MM.1S (cell line): ENCODE measurements at regions not wholly inside any gene's neighbourhood (a gene's known extent, or its start where the extent isn't known, plus 50 kb on each side); places are given as distances from the start of the nearest gene placed in this dataset.

ENCODE experiments used
- DNase-seq: peaks from one replicate; pipeline ENCODE4 v3.0.0-alpha.2; 2015
- H2AFZ ChIP-seq: fragments of 300-600 bp; sonication (generic); 2 replicates; pipeline ENCODE4 v1.6.0; 2016; ENCODE audit warnings: antibody characterized with exemption, low read length
- H3F3A ChIP-seq: fragments of 300-600 bp; sonication (generic); 2 replicates; pipeline ENCODE4 v1.6.1; 2016; ENCODE audit warnings: mild to moderate bottlenecking, antibody characterized with exemption, low read length, moderate library complexity, mixed read lengths; ENCODE audit not compliant: insufficient read depth
- H3K27ac ChIP-seq: fragments of 300-600 bp; sonication (generic); 2 replicates; pipeline ENCODE4 v1.5.1; 2016; ENCODE audit warnings: mild to moderate bottlenecking, low read length
- H3K27me3 ChIP-seq: fragments of 300-600 bp; sonication (generic); replicated peaks from 2 replicates; pipeline ENCODE4 v1.6.0; 2016; ENCODE audit warnings: low read length; ENCODE audit not compliant: insufficient read depth
- H3K36me3 ChIP-seq: fragments of 300-600 bp; sonication (generic); replicated peaks from 2 replicates; pipeline ENCODE4 v1.6.1; 2016; ENCODE audit warnings: mild to moderate bottlenecking, low read length, mixed read lengths; ENCODE audit not compliant: insufficient read depth
- H3K4me1 ChIP-seq: fragments of 300-600 bp; sonication (generic); 2 replicates; pipeline ENCODE4 v1.6.1; 2016; ENCODE audit warnings: low read length, mixed read lengths
- H3K4me2 ChIP-seq: fragments of 300-600 bp; sonication (generic); 2 replicates; pipeline ENCODE4 v1.6.0; 2016; ENCODE audit warnings: low read depth, low read length
- H3K4me3 ChIP-seq: fragments of 300-600 bp; sonication (generic); 2 replicates; pipeline ENCODE4 v1.5.1; 2016; ENCODE audit warnings: low read length, mixed read lengths
- H3K79me2 ChIP-seq: fragments of 300-600 bp; sonication (generic); 2 replicates; pipeline ENCODE4 v1.6.1; 2016; ENCODE audit warnings: mixed run types, low read length, mixed read lengths
- H3K9ac ChIP-seq: fragments of 300-600 bp; sonication (generic); 2 replicates; pipeline ENCODE4 v1.6.1; 2016; ENCODE audit warnings: low read length, mixed read lengths
- H3K9me2 ChIP-seq: fragments of 300-600 bp; sonication (generic); replicated peaks from 2 replicates; pipeline ENCODE4 v1.6.1; 2016; ENCODE audit warnings: mild to moderate bottlenecking, low read length, mixed read lengths; ENCODE audit not compliant: insufficient read depth
- H3K9me3 ChIP-seq: fragments of 300-600 bp; sonication (generic); replicated peaks from 2 replicates; pipeline ENCODE4 v1.6.1; 2016; ENCODE audit warnings: mild to moderate bottlenecking, low read length, mixed read lengths; ENCODE audit not compliant: insufficient read depth
- H4K20me1 ChIP-seq: fragments of 300-600 bp; sonication (generic); 2 replicates; pipeline ENCODE4 v1.6.1; 2016; ENCODE audit warnings: mild to moderate bottlenecking, low read length, moderate library complexity, mixed read lengths; ENCODE audit not compliant: insufficient read depth
- CTCF ChIP-seq: fragments of 300-600 bp; sonication (generic); IDR thresholded peaks from 2 replicates; pipeline ENCODE4 v1.5.1; 2016; ENCODE audit warnings: antibody characterized with exemption, low read length, mixed read lengths
- EZH2 ChIP-seq: fragments of 300-600 bp; sonication (generic); optimal IDR thresholded peaks from 2 replicates; pipeline ENCODE3; 2017; ENCODE audit warnings: low read depth, mild to moderate bottlenecking, antibody characterized with exemption, low read length, mixed read lengths
- EZH2phosphoT487 ChIP-seq: fragments of 300-600 bp; sonication (generic); IDR thresholded peaks from 2 replicates; pipeline ENCODE4 v1.6.1; 2018; ENCODE audit warnings: antibody characterized with exemption, low read length

- TF ChIP-seq EZH2phosphoT487 (no peak), CTCF (no peak), EZH2 (no peak)
- Histone ChIP-seq H3K9ac (no peak overlapping the region), H3K27ac (no peak overlapping the region), H3K4me1 (no peaks in the 10 kb centered on the region), H3K9me3 (no peaks in the 10 kb centered on the region), H2AFZ (no peak overlapping the region), H3K4me2 (no peak overlapping the region), H3K4me3 (no peak overlapping the region), H3K27me3 (no peaks in the 10 kb centered on the region), H4K20me1 (no peaks in the 10 kb centered on the region), H3K36me3 (no peaks in the 10 kb centered on the region), H3F3A (no peaks in the 10 kb centered on the region), H3K9me2 (no peaks in the 10 kb centered on the region), H3K79me2 (no peaks in the 10 kb centered on the region)
- DNase-seq, result no peak
Measured at GRCh38 chr5:129243039-129243438, 148.5 kb downstream of the ISOC1 start.

GRCh38 chr5:129244478-129244877, 149.9 kb downstream of the ISOC1 start:
- Histone ChIP-seq H3K79me2 (no peaks in the 10 kb centered on the region), H4K20me1 (no peaks in the 10 kb centered on the region), H2AFZ (no peak overlapping the region), H3K9ac (no peak overlapping the region), H3F3A (no peaks in the 10 kb centered on the region), H3K4me1 (no peaks in the 10 kb centered on the region), H3K27me3 (no peaks in the 10 kb centered on the region), H3K9me2 (no peaks in the 10 kb centered on the region), H3K9me3 (no peaks in the 10 kb centered on the region), H3K27ac (no peak overlapping the region), H3K36me3 (no peaks in the 10 kb centered on the region), H3K4me2 (no peak overlapping the region), H3K4me3 (no peak overlapping the region)
- no peak for DNase-seq
- TF ChIP-seq EZH2phosphoT487 (no peak), CTCF (no peak), EZH2 (no peak)

GRCh38 chr5:129245489-129245888, 150.9 kb downstream of the ISOC1 start:
- H2AFZ ChIP-seq, result no peak overlapping the region
- no peaks in the 10 kb centered on the region for H3K79me2 ChIP-seq
- no peak overlapping the region for H3K4me3 ChIP-seq
- no peaks in the 10 kb centered on the region for H3K36me3 ChIP-seq
- H3K27ac ChIP-seq, result no peak overlapping the region
- no peaks in the 10 kb centered on the region for H3K4me1 ChIP-seq
- no peaks in the 10 kb centered on the region for H3F3A ChIP-seq
- H3K9ac ChIP-seq, result no peak overlapping the region
- no peaks in the 10 kb centered on the region for H3K9me2 ChIP-seq
- H3K9me3 ChIP-seq, result no peaks in the 10 kb centered on the region
- H3K27me3 ChIP-seq, result no peaks in the 10 kb centered on the region
- TF ChIP-seq EZH2, result no peak
- no peak for TF ChIP-seq CTCF
- no peak for TF ChIP-seq EZH2phosphoT487
- no peak for DNase-seq
- H4K20me1 ChIP-seq, result no peaks in the 10 kb centered on the region
- H3K4me2 ChIP-seq, result no peak overlapping the region

- H2AFZ ChIP-seq, result no peak overlapping the region
- no peaks in the 10 kb centered on the region for H3K36me3 ChIP-seq
- H3K27ac ChIP-seq, result no peak overlapping the region
- no peak overlapping the region for H3K4me3 ChIP-seq
- TF ChIP-seq EZH2 (no peak), EZH2phosphoT487 (no peak), CTCF (no peak)
- no peaks in the 10 kb centered on the region for H3K9me3 ChIP-seq
- no peak overlapping the region for H3K9ac ChIP-seq
- DNase-seq, result no peak
- no peaks in the 10 kb centered on the region for H4K20me1 ChIP-seq
- no peaks in the 10 kb centered on the region for H3F3A ChIP-seq
- H3K27me3 ChIP-seq, result no peaks in the 10 kb centered on the region
- no peaks in the 10 kb centered on the region for H3K4me1 ChIP-seq
- H3K79me2 ChIP-seq, result no peaks in the 10 kb centered on the region
- no peak overlapping the region for H3K4me2 ChIP-seq
- no peaks in the 10 kb centered on the region for H3K9me2 ChIP-seq
Measured at GRCh38 chr5:129246088-129246487, 151.5 kb downstream of the ISOC1 start.
